OCI-LY3 (cell line): ENCODE measurements at regions not wholly inside any gene's neighbourhood (a gene's known extent, or its start where the extent isn't known, plus 50 kb on each side); places are given as distances from the start of the nearest gene placed in this dataset.

Experiments used
- H2AFZ ChIP-seq: fragments of 200-600, 300-600 bp; shearing (Covaris generic); 2 replicates; pipeline ENCODE4 v1.6.0; 2014; ENCODE audit warnings: antibody characterized with exemption, low read depth, low read length
- H3K27ac ChIP-seq: fragments of 200-600, 300-600 bp; sonication (generic); 2 replicates; pipeline ENCODE4 v1.5.1; 2014; ENCODE audit warnings: mild to moderate bottlenecking, low read length, moderate library complexity, mixed read lengths
- H3K27me3 ChIP-seq: fragments of 200-600, 300-600 bp; sonication (generic); 2 replicates; pipeline ENCODE4 v1.6.1; 2014; ENCODE audit warnings: low read depth, low read length, mixed read lengths
- H3K36me3 ChIP-seq: fragments of 200-600, 300-600 bp; sonication (generic); replicated peaks from 2 replicates; pipeline ENCODE3; 2014; ENCODE audit warnings: low read depth, low read length, mixed read lengths
- H3K4me1 ChIP-seq: fragments of 300-600, 200-600 bp; sonication (generic); 2 replicates; pipeline ENCODE4 v1.6.1; 2014; ENCODE audit warnings: low read length, mixed read lengths
- H3K4me2 ChIP-seq: fragments of 200-600, 300-600 bp; sonication (generic); 2 replicates; pipeline ENCODE4 v1.6.1; 2014; ENCODE audit warnings: low read length, mixed read lengths
- H3K4me3 ChIP-seq: fragments of 300-600, 200-600 bp; sonication (generic); 2 replicates; pipeline ENCODE4 v1.5.1; 2014; ENCODE audit warnings: antibody characterized with exemption, mild to moderate bottlenecking, low read length, moderate library complexity
- H3K79me2 ChIP-seq: fragments of 300-600, 200-600 bp; shearing (Covaris generic); 2 replicates; pipeline ENCODE4 v1.6.1; 2014; ENCODE audit warnings: mild to moderate bottlenecking, low read length, mixed read lengths
- H3K9ac ChIP-seq: fragments of 300-600, 200-600 bp; shearing (Covaris generic); 2 replicates; pipeline ENCODE4 v1.6.0; 2014; ENCODE audit warnings: mild to moderate bottlenecking, low read length, moderate library complexity
- H3K9me3 ChIP-seq: fragments of 200-600, 300-600 bp; shearing (Covaris generic); 2 replicates; pipeline ENCODE4 v1.6.1; 2014; ENCODE audit warnings: low read length, mixed read lengths; ENCODE audit not compliant: insufficient read depth
- H4K20me1 ChIP-seq: fragments of 200-600, 300-600 bp; sonication (generic); 2 replicates; pipeline ENCODE4 v1.6.1; 2016; ENCODE audit warnings: low read length, mixed read lengths; ENCODE audit not compliant: insufficient read depth
- CTCF ChIP-seq: fragments of 200-600, 300-600 bp; sonication (generic); IDR thresholded peaks from 2 replicates; pipeline ENCODE4 v1.5.1; 2014; ENCODE audit warnings: antibody characterized with exemption, low read length, low read depth
- EZH2phosphoT487 ChIP-seq: fragments of 200-600 bp; shearing (Covaris generic); IDR thresholded peaks from 2 replicates; pipeline ENCODE4 v1.6.1; 2018; ENCODE audit warnings: antibody characterized with exemption, mixed run types, low read depth

GRCh38 chr7:96838481-96838880 is 128.8 kb upstream of the SEM1 start:
- Histone ChIP-seq H3K27me3 (no peaks in the 10 kb centered on the region), H2AFZ (no peak overlapping the region), H3K27ac (no peak overlapping the region), H3K9me3 (no peaks in the 10 kb centered on the region), H3K4me2 (peak overlapping the region; percentile 47; the same call in 1 of the 2 replicates), H4K20me1 (no peaks in the 10 kb centered on the region), H3K36me3 (no peaks in the 10 kb centered on the region), H3K9ac (no peak overlapping the region), H3K4me3 (no peak overlapping the region), H3K4me1 (peaks cover 23% of the 10 kb centered on the region), H3K79me2 (no peaks in the 10 kb centered on the region)
- TF ChIP-seq EZH2phosphoT487 = no peak
- TF ChIP-seq CTCF = no peak

- Histone ChIP-seq H2AFZ (no peak overlapping the region), H3K79me2 (no peaks in the 10 kb centered on the region), H3K27ac (no peak overlapping the region), H3K9ac (no peak overlapping the region), H4K20me1 (no peaks in the 10 kb centered on the region), H3K27me3 (no peaks in the 10 kb centered on the region), H3K4me1 (no peaks in the 10 kb centered on the region), H3K4me2 (no peak overlapping the region), H3K9me3 (no peaks in the 10 kb centered on the region), H3K36me3 (no peaks in the 10 kb centered on the region), H3K4me3 (no peak overlapping the region)
- no peak for TF ChIP-seq CTCF
- TF ChIP-seq EZH2phosphoT487 = no peak
Measured at GRCh38 chr7:96855139-96855538, 145.5 kb upstream of the SEM1 start.

GRCh38 chr7:96855691-96856090 is 146.0 kb upstream of the SEM1 start:
- Histone ChIP-seq H2AFZ (no peak overlapping the region), H3K36me3 (no peaks in the 10 kb centered on the region), H3K9me3 (no peaks in the 10 kb centered on the region), H3K79me2 (no peaks in the 10 kb centered on the region), H3K4me3 (no peak overlapping the region), H3K4me2 (no peak overlapping the region), H3K27ac (no peak overlapping the region), H3K9ac (no peak overlapping the region), H3K27me3 (no peaks in the 10 kb centered on the region), H4K20me1 (no peaks in the 10 kb centered on the region), H3K4me1 (no peaks in the 10 kb centered on the region)
- TF ChIP-seq CTCF = no peak
- TF ChIP-seq EZH2phosphoT487 = no peak

- Histone ChIP-seq H3K9ac (no peak overlapping the region), H4K20me1 (no peaks in the 10 kb centered on the region), H3K4me3 (no peak overlapping the region), H2AFZ (no peak overlapping the region), H3K79me2 (no peaks in the 10 kb centered on the region), H3K4me1 (no peaks in the 10 kb centered on the region), H3K36me3 (no peaks in the 10 kb centered on the region), H3K9me3 (0 out of 2 replicates have a peak, but pooled peaks cover 1% of the 10 kb centered on the region), H3K27me3 (no peaks in the 10 kb centered on the region), H3K4me2 (no peak overlapping the region), H3K27ac (no peak overlapping the region)
- TF ChIP-seq CTCF (no peak), EZH2phosphoT487 (no peak)
Measured at GRCh38 chr7:96869538-96869937, 135.8 kb upstream of the DLX6 start.
